GM18517 (cell line): ENCODE measurements at regions not wholly inside any gene's neighbourhood (a gene's known extent, or its start where the extent isn't known, plus 50 kb on each side); places are given as distances from the start of the nearest gene placed in this dataset.
"Not testable (repeated sequence)": the region's sequence is repeated elsewhere in the genome, so short reads cannot be mapped to it uniquely, and the experiment has no call there.

ENCODE experiments used
- ATAC-seq: cut with Tn5 transposase; IDR thresholded peaks from one replicate; pipeline ENCODE4 v1.9.1; 2021; ENCODE audit warnings: mild to moderate bottlenecking, moderate library complexity; ENCODE audit not compliant: unreplicated experiment

DNA sequence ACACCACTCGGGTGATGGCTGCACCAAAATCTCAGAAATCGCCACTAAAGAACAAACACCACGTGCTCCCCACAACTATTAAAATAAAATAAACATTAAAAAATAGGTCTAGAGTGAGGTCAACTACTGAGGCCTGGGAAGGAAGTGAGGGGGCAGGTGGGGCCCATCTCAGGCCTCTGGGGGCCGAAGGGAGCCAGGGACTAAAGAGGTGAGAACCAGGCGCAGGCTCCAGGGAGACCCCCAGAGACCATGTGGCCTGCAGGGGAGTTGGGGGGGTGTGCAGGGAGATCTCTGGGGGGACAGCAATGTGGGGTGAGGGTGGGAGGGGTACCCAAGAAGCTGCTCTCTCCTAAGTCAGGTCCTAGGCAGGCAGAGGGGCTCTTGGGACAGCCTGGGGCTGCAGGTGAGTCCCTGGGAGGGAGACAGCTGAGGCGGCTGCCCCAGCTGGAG is 111.3 kb upstream of the SMURF2 start:
- ATAC-seq, result no peak

GRCh38 chr17:64772845-64773299 is 110.8 kb upstream of the SMURF2 start:
- ATAC-seq, result no peak

DNA sequence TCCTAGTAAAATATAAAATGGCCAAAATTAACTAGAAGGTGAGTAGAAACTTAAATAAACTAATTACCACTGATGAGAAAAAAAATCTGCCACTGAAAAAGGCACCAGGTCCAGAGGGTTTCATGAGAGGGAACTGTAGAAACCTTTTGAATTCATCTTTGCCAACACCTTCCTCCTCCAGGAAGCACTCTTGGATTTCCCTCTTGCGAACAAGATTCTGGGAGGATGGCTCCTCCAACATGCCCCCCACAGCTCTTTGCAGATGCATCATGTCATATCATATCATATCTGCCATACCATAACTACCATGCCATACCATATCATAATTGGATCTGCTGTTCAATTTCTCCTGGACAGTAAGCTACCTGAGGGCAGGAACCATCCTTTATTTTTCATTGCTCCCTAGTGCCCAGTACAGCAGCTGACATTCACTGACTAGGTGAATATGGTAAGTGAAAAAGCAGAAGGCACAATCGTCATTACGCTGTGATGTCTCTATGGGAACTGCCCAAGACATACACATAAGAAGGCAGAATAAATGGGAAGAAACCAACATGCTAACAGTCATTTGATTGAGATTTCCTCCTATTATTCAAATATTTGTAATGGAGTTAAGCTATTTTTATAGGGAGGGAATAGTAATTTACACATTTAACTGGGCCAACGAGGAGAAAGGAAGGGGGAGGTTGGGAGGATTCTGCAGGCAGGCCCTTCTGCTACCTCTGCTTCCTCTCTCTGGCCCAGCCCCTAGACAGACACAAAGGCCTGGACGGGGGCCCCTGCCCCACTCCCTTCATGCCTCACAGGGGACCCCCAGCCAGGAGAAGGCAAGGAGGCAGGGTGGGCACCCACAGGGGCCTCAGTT is 110.1 kb upstream of the SMURF2 start:
- ATAC-seq, result no peak

DNA sequence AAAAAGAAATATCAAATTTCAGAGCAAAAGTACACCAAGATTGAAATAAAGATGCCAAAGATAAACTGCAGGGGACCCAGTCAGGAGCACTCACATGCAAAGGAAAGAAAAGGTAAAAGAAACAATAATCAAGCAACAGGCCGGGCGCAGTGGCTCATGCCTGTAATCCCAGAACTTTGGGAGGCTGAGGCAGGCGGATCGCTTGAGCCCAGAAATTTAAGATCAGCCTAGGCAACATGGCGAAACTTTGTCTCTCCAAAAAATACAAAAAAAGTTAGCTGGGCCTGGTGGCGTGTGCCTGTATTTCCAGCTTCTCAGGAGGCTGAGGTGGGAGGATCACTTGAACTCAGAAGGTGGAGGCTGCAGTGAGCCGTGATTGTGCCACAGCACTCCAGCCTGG is 107.6 kb upstream of the SMURF2 start:
- no peak for ATAC-seq

- no peak for ATAC-seq
Measured at GRCh38 chr17:64767269-64767997, 105.3 kb upstream of the SMURF2 start.

- ATAC-seq, result no peak
Measured at GRCh38 chr17:64765191-64765889, 103.2 kb upstream of the SMURF2 start.

DNA sequence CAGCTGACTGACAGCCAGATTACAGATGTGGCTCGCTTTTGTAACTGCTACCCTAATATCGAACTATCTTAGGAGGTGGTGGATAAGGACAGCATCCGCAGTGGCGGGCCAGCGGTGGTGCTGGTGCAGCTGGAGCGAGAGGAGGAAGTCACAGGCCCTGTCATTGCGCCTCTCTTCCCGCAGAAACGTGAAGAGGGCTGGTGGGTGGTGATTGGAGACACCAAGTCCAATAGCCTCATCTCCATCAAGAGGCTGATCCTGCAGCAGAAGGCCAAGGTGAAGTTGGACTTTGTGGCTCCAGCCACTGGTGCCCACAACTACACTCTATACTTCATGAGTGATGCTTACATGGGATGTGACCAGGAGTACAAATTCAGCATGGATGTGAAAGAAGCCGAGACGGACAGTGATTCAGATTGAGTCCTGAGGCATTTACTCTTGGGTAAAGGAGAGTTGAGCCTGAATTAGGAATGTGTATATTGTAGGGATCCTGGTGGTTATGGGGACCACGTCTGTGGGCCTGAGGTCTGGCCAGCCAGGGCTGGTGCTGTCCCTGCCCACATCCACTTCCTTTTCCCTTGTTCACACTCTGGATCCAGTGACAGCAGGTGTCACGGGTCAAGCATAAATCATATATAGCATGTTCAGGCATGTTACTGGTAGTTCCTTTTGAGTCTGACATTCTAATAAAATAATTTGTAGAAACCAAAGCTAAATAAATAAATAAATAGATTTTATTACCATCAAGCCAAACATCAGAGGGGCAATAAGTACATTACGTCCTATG is 89.0 kb upstream of the SMURF2 start:
- ATAC-seq, result no peak

- no peak for ATAC-seq
Measured at GRCh38 chr17:64750478-64750877, 88.4 kb upstream of the SMURF2 start.

DNA sequence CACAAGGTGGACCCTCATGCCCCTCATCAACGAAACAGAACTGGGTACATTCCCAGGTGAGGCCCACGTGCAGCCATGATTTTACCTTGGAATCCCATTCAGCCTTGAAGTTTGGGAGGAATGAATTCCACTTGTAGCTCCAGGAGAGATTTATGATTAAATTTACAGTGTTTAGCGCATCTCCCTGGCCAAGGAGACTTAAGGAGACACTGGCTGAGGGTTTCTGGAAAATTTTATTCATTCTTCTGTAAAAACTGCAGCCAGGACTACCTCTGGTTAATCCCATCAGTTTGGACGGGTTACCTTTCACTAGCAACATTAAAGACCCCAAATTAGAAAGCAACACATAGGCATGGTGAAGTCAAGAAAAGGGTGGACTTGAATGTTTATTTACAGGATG is 87.2 kb upstream of the SMURF2 start:
- ATAC-seq, result no peak

DNA sequence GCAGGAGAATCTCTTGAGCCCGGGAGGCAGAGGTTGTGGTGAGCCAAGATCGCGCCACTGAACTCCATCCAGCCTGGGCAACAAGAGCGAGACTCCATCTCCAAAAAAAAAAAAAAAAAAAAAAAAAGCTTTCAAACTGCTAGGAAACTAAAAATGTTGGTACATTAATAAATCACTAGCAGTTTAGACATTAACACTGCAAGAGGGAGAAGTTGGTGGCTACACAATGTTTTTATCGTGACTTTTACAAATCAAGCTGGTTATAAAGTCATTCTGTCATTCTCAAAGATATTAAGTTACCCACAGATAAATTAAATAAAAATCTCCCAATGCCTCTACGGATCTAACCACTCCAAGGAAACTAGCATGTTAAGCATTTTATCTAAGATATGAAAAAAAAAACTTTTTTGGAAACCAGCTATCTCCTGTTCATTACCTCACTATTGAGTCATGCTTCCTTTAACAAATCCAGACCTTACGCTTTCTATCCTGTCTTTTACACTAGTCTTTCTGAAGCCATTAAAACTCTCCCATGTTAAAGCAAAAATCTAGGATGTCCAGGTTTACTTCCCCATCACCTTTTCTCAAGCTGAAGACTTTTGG is 85.9 kb upstream of the SMURF2 start:
- no peak for ATAC-seq

DNA sequence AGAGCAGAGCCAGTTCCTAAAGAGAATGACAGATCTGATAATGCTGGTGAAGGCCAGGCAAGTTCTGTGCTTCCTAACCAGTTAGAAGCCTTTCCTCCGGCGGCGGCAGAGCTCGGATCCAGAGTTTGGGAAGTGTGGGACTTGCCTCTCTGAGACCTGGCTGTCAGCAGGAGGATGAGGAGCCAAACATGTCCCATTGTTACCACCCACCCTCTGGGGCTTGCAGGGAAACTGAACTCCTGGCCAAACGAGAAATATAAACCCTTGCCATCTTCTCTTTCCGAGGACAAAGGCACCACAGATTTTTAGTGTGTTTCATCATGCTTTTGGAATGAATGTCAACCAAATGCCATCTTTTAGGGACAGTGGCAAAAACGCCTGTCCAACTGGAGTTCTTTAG is 80.2 kb upstream of the SMURF2 start:
- no peak for ATAC-seq

- not testable (repeated sequence) for ATAC-seq
Measured at GRCh38 chr17:64741916-64742315, 79.8 kb upstream of the SMURF2 start.

GRCh38 chr17:64741038-64741641 is 79.0 kb upstream of the SMURF2 start:
- ATAC-seq, result no peak

- ATAC-seq, result no peak
Measured at GRCh38 chr17:64739316-64740058, 77.4 kb upstream of the SMURF2 start.

DNA sequence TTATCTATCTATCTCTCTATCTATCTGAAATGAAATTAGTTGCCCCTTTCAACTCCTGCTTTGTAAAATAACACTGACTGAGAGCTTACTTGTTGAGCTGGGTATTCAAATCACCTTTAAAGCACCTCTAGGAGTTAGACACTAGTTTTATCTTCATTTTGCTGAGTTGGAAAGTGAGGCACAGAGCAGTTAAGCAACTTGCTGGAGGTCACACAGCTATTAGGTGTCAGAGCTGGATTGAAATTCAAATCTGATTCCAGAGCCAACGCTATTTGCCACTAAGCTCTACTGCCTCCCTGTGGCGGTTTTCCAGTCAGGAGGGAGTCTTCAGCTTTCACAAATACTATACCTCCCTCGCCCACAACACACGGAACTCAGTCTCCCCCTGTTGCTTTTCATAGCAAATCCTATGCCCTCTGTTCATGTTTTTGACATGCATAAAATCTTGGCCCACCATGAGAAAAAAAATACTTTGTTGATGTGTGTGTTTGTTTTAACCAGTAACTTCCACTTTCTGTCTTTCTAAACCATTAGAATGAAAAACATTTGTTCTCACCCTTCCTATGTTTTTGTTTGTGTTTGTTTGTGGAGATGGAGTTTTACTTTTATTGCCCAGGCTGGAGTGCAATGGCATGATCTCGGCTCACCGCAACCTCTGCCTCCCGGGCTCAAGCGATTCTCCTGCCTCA is 74.8 kb upstream of the SMURF2 start:
- no peak for ATAC-seq

- ATAC-seq, result no peak
Measured at GRCh38 chr17:64732336-64733006, 70.4 kb upstream of the SMURF2 start.

- not testable (repeated sequence) for ATAC-seq
Measured at GRCh38 chr17:64730023-64730422, 67.9 kb upstream of the SMURF2 start.

DNA sequence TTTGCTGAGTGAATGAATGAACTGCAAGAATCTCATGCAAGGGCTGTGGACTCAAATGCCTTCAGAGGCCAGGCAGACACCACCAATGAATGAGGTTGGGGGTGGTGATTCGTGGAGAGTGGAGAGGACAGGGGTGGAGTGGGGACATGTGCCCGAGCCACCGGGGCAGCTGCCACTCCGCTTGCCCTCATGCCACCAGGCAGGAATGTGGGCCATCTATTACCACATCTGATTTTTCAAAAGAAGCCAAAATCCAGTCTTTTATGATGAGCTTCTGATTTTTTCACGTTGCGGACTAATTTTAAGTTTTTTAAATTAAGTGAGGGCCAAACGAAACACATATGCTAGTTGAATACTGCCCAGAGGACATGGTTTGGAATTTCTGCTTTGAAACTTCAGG is 67.1 kb upstream of the SMURF2 start:
- ATAC-seq, result no peak
